Endothelial cell of umbilical vein (primary cell): ENCODE measurements at regions not wholly inside any gene's neighbourhood (a gene's known extent, or its start where the extent isn't known, plus 50 kb on each side); places are given as distances from the start of the nearest gene placed in this dataset.
A peak's percentile ranks its signal among the peaks of the same experiment; 100 is the strongest.

Experiments
- EZH2 ChIP-seq: IDR thresholded peaks from 2 replicates; pipeline ENCODE4 v1.6.1; 2012; ENCODE audit warnings: borderline replicate concordance, low read depth, mild to moderate bottlenecking, moderate library complexity, low read length, inconsistent platforms; ENCODE audit not compliant: severe bottlenecking
- JUN ChIP-seq: IDR thresholded peaks from 2 replicates; pipeline ENCODE4 v1.6.1; 2011; ENCODE audit warnings: borderline replicate concordance, low read depth; ENCODE audit not compliant: insufficient read length, insufficient read depth
- MYC ChIP-seq: IDR thresholded peaks from one replicate; pipeline ENCODE4 v1.6.1; 2011; ENCODE audit warnings: mild to moderate bottlenecking, low read depth, low read length
- POLR2A ChIP-seq: IDR thresholded peaks from 2 replicates; pipeline ENCODE4 v1.6.1; 2012; ENCODE audit warnings: low read depth, mild to moderate bottlenecking, control low read depth, low read length
- POLR2AphosphoS5 ChIP-seq: IDR thresholded peaks from 2 replicates; pipeline ENCODE4 v1.6.1; 2012; ENCODE audit warnings: low read depth, mild to moderate bottlenecking, control low read depth, low read length, moderate library complexity; ENCODE audit not compliant: insufficient read depth
- TF ChIP-seq, protein P1 (sequence below), 2 donors: IDR thresholded peaks; 1 replicate in 1 of 2; 2 replicates in 1 of 2; pipeline ENCODE4 v1.5.1; 2011; ENCODE audit warnings: low read length in 2 of 2, mild to moderate bottlenecking in 2 of 2, moderate library complexity in 2 of 2, control low read depth in 1 of 2, inconsistent platforms in 1 of 2, low read depth in 1 of 2; ENCODE audit not compliant: insufficient read depth in 1 of 2; ENCODE audit errors: extremely low read depth in 1 of 2
- TF ChIP-seq, protein P2 (sequence below): IDR thresholded peaks from 2 replicates; pipeline ENCODE4 v1.6.1; 2011; ENCODE audit not compliant: insufficient read depth, insufficient read length

DNA sequence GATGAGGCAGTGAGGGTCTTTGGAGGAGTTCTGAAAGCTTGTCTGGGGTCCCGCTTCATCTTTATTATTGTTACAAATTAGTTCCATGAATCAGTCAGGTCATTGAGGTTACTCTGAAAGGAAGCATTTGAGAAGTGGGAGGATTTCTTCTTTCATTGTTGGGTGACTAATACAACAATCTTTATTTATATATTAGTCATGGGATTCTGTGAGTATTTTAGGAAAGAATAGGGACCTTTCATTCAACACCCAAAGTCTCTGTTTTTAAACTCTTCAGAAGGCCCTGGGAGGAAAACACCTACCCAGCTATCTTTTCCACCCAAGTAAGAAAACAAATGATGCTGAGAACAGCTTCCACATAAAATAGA is 98.3 kb downstream of the SOD2 start:
- TF ChIP-seq, protein P1, sequence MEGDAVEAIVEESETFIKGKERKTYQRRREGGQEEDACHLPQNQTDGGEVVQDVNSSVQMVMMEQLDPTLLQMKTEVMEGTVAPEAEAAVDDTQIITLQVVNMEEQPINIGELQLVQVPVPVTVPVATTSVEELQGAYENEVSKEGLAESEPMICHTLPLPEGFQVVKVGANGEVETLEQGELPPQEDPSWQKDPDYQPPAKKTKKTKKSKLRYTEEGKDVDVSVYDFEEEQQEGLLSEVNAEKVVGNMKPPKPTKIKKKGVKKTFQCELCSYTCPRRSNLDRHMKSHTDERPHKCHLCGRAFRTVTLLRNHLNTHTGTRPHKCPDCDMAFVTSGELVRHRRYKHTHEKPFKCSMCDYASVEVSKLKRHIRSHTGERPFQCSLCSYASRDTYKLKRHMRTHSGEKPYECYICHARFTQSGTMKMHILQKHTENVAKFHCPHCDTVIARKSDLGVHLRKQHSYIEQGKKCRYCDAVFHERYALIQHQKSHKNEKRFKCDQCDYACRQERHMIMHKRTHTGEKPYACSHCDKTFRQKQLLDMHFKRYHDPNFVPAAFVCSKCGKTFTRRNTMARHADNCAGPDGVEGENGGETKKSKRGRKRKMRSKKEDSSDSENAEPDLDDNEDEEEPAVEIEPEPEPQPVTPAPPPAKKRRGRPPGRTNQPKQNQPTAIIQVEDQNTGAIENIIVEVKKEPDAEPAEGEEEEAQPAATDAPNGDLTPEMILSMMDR (IDR thresholded peaks at IDR 0.05; ENCODE audit: extremely low read depth in 1 of 2, insufficient read depth in 1 of 2, low read depth in 1 of 2, low read length in 2 of 2) = no peak
- TF ChIP-seq, protein P2, sequence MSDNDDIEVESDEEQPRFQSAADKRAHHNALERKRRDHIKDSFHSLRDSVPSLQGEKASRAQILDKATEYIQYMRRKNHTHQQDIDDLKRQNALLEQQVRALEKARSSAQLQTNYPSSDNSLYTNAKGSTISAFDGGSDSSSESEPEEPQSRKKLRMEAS = no peak
- no peak for TF ChIP-seq EZH2
- no peak for TF ChIP-seq POLR2A
- TF ChIP-seq POLR2AphosphoS5 = no peak
- no peak for TF ChIP-seq MYC
- peak; percentile 75 for TF ChIP-seq JUN
